Keratinocyte (primary cell): ENCODE measurements at regions not wholly inside any gene's neighbourhood (a gene's known extent, or its start where the extent isn't known, plus 50 kb on each side); places are given as distances from the start of the nearest gene placed in this dataset.

Experiments
- CTCF ChIP-seq, 3 experiments: IDR thresholded peaks in 1 of 3; conservative IDR thresholded peaks in 1 of 3; optimal IDR thresholded peaks in 1 of 3; 2 replicates in 2 of 3; 3 replicates in 1 of 3; pipeline versions ENCODE3 to v1.5.1; 2011; ENCODE audit warnings: low read length in 3 of 3, mild to moderate bottlenecking in 3 of 3, moderate library complexity in 2 of 3, control low read depth in 1 of 3, inconsistent platforms in 1 of 3; ENCODE audit not compliant: insufficient read depth in 2 of 3; ENCODE audit errors: extremely low read depth in 1 of 3
- EZH2 ChIP-seq: IDR thresholded peaks from one replicate; pipeline ENCODE4 v1.6.1; 2012; ENCODE audit warnings: inconsistent platforms, mild to moderate bottlenecking, low read length, moderate library complexity

GRCh38 chr9:4422495-4422894, 67.8 kb upstream of the SLC1A1 start:
- no peak for TF ChIP-seq CTCF (optimal IDR thresholded peaks at IDR 0.05 in 1 of 3, IDR thresholded peaks at IDR 0.05 in 1 of 3, conservative IDR thresholded peaks at IDR 0.05 in 1 of 3; ENCODE audit: extremely low read depth in 1 of 3, insufficient read depth in 2 of 3, low read length in 3 of 3)
- no peak for TF ChIP-seq EZH2
